NCI-H1105 treated with DMSO at 0.1 percent for 48 hours (cell line): ENCODE measurements at regions not wholly inside any gene's neighbourhood (a gene's known extent, or its start where the extent isn't known, plus 50 kb on each side); places are given as distances from the start of the nearest gene placed in this dataset.

Source experiments
- DNase-seq: peaks from one replicate; lab custom pipeline; 2025; lab: John Stamatoyannopoulos, UW

DNA sequence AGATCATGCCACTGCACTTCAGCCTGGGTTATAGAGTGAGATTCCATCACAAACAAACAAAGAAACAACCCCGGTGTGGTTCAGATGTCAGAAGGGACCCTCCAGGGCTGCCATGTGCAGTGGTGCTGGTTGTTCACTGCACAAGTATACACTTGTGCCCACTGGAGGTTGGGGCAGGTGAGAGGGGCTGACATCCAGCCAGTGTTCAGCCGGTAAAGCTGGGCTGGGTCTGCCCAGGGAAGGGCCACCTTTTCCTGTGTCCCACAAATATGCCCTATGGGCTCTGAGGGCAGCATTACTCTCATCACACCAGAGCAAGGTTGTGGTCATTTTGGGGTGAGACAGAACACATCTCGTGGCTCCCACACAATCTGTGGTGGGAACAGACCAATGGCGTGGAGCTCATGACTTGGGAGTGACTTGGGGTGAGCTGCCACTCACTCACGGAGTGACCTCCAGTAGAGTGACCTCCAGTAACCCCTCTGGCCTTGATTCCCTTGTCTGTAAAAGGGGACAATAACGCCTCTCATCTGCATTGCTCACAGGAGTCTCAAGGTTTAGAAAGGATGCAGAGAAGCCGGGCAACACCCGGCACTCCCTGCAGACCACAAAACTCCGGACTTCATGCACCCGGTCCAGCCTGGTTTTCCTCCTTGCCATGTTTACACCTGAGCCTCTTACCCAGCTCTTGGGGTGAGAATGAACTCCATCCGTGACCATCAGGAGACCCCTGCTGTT is 69.0 kb upstream of the VRK1 start:
- DNase-seq, result no peak

DNA sequence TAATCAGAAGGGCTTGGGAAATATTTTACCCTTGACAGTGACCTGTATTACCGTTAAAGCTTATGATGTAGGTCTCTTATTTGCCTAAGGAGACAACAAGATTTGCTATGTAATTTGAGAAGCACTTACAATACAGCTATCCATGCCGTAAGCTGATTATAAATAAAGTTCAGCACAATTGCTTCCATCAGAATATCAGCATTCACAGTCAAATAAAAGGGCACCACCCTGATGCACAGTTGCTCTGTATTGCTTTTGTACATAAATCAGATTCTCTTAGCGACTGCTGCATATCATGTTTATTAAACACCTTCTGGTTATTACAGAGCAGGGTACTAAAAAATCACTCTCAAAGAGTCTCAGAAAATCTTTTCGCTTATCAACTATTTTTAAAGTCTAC is 67.3 kb upstream of the VRK1 start:
- DNase-seq, result no peak

DNA sequence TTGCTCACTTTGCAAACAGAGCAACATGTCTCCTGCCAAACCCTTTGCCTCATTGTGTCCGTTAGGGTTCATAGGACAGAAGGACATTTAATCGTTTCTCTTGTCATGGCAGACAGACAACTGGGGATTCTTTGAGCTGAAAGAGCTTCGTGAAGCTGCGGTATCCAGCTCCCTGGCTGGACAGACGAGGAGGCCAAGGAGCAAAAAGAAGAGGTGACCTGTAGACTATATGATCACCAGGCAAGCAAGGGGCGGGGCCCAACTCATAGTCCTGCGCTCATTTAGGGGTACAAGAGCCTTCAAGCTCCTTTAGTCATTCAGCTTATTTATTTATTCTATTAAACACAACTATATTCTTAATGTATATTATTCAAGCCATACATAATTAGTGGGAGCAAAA is 66.8 kb upstream of the VRK1 start:
- no peak for DNase-seq

DNA sequence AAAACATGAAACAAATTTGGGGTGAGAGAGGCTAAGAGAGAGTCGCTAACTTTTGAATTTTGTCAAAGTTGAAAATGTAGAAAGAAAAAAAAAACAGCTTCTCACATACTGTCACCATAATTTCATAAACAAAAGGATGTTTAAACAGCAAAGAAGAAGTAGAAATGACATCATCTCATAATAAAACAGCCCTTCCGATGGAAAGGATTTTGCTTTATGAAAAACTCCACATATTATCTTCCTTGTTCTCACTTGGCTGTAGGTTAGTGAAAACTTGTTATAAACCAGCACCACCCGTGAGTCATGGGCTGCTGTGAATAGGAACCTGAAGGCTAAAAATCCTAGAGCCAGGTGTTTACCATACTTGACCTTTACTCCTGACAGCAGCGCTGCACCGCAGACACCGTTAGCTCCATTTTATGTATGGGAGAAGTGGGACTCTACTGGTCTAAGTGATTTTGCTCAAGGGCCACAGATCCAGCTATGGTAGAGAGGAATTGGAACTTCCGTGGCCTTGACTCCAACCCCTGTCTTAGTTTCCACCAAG is 63.0 kb upstream of the VRK1 start:
- DNase-seq, result no peak

DNA sequence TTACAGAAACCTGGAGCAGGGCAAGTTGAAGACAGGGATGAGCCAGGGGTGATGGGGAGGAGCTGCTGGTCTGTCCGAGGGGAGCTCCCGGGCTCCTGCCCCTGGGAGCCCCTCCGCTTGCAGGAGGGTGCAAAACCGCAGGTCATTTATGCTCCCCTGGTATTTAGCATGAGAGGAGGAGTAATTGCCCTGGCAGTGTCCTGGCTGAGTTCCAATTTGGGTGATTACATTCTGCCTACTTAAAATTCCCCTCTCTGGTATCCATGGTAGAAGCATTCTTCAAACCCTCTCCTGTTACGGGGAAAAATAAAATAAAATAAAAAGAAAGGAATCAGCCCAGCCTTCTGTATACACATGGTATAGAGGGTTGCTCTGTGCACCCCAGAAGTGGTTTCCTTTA is 61.7 kb upstream of the VRK1 start:
- DNase-seq, result peak; percentile 89

DNA sequence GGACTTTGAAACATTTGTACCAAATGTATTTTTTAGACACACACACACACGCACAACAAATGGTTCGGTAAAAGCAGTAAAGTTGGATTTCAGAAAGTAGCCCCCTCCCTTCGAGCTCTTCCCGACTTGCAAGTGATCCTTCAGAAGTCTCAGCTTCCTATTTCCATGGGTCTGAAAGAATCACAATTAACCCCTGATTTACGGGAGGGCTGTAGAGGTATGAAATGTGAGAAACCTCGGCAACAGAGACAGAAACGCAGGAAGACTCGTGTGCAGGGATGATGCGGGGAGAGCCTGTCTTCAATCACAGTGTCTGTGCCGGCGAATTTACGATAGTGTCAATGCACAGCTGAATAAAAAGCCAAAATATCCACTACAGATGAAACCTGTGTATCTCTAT is 60.7 kb upstream of the VRK1 start:
- DNase-seq, result no peak

DNA sequence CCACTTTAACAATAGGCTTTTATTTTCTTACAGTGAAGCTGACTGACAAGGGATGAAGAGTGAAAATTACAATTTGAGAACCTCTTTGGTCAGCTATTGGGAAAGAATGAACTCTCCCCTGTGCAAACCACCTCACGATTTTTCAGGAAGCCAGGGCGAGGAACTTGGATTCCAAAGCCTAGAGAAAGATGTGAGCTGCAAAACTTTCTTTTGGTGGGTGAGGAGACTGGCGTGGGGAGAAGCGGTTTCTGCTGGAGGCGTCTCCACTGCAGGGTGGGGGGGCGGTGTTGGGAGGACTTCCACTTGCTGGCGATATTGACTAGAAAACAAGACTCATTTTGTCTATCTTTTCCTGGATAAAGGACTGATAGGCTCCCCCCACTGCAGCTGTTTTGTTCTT is 59.3 kb upstream of the VRK1 start:
- no peak for DNase-seq

DNA sequence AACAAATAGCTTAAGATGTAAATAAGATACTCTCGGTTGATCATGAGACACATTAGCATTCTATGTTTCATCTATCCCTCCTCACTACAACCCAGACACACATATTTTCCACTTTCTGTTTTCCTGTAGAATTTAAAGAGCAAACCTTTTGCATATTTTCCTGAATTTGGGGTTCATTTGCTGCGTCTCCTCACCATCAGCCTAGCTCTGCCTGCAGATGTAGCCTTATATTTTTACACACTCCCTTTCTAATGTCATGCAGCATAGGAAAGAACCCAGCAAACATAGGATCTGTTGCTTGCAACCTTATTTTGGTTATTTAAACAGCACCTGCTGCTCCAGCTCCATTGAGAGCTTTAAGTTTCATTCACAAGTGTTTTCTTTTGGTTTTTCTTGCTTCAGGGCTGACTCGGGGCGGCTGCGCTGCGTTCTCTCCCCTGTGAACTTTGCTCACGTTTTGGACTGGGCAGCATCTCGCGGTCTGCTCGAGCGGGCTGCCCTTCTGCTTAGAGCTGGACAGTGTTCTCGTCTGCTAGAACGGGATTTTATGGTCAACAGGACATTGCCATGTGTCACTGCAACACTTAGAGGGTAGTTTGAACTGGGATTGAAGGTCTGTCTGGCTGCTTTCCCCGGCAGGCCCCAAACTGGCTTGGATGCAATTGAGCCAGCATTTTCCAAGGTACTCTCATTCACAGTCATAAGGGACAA is 57.8 kb upstream of the VRK1 start:
- no peak for DNase-seq

DNA sequence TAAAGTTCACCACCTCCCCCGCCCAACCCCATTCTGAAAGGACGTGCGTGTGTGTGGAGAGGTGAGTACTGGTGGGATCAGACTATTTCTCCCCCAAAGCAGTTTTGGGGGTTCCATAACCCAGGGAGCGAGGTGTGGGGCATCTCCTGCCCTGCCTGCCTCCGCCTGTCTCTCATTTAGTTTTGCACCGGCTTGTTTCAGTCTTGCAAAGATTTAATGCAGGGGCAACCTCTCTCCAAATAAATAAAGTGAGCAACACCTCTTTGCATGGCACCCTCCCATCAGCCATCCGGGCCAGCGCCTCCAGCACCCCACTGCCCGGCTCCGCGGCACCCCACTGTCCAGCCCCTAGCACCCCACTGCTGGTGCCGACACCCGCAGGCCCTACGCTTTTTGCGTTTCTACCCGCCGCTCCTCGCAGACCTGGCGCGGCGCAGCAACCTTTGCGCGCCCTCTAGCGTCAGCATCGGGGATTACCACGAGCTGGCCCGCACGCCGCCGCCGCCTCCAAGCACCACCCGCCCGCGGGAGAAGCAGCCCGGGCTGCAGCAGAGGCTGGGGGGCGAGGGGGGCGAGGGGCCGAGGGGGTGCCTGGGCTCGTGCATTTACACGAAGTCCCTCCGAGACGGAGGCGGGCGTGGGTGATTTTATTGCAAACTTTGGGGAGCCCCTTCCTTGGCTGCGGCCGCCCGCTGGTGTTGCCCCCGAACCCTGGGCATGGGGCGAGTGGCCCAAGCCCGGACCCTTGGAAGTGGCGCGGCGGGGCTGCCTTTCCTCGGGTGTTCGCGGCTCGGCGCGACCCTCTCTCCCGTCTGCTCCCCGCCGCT is 55.8 kb upstream of the VRK1 start:
- DNase-seq, result peak; percentile 72

DNA sequence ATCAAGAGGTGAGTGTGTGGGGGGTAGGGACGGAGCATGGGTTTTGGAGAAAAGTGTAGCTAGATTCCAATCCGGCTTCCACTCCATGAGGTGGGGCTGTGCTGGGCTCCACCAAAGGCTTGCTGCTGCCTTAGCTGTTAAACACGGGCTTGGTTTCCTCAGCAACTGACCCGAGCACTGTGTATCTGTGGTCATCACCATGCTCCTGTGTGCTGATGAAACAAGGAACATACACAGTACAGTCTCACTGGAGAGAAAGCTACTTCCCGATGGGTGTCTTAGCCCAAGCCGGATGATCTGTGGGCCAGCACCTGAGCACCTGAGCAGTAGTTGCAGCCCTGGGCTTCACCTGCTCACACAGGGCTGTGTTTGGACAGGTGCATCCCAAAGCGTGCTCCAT is 52.9 kb upstream of the VRK1 start:
- no peak for DNase-seq

DNA sequence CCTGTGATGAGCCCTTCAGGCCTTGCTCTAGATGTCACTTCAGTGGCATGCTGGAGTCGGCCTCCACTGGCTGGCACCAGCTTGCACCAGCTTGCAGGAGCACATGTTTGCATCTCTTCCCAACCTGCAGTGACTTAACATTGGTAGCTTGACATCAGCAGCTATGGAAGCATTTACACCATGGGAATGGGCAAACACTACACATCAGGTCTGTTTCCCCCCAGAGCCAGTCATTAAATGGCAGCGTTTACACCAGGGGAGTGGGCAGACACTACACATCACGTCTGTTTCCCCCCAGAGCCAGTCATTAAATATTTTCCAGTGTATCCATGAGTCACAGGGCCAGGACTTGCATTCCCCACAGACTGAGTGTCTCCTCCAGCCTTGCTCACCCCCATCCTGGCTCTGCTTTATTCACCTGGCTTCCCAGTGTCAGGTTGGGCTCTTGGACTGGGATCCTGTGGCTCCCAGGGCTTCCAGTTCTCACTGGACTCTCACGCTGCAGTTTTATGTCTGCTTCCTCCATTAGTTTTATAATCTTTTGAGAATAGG is 51.6 kb upstream of the VRK1 start:
- no peak for DNase-seq

DNA sequence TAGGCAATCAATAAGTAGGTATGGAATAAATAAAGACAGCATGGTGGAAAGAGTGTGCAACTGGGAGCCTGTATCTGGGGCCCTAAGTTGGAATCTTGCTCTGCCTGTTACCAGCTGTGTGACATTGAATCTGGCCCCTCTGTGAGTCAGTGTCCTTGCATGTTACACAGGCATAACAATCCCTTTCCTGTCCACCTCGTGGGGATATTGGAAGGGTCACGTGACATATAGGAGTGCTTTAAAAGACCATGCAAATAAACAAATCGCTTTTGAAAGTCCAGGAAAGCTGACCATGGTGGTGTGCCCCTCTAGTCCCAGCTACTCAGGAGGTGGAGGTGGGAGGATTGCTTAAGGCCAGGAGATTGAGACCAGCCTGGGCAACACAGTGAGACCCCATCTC is 51.1 kb upstream of the VRK1 start:
- no peak for DNase-seq

DNA sequence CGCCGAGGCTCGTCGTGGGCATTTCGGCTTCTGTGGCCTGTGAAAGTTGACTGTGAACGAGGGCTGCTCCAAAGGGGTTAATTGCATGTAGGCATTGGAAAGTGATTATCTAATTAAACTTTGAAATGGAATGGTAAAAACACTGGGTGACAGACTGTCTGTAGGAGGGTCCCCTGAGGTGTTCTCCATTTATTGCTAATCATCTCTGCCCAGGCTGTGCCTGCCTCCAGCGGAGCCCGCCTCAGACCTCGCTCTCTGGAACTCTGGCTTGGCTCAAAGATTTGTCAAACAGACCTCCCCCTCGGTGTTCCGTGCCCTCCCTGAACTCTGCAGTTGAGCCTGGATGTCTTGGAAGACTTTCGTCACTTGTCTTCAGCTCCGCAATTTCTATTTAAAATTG is 50.2 kb upstream of the VRK1 start:
- no peak for DNase-seq
